ENCODE measurements at regions not wholly inside any gene's neighbourhood (a gene's known extent, or its start where the extent isn't known, plus 50 kb on each side); places are given as distances from the start of the nearest gene placed in this dataset.

- no peak for TF ChIP-seq CTCF (IDR thresholded peaks at IDR 0.05; ENCODE audit: low read length, missing control alignments)
- H3K4me3 ChIP-seq (replicated peaks; ENCODE audit: low read depth, low read length) = no peak overlapping the region
- no peak for DNase-seq (ENCODE audit: low read depth)
These were observed 117.9 kb upstream of the GPM6A start for GRCh38 chr4:175929932-175930331.

- TF ChIP-seq CTCF (IDR thresholded peaks at IDR 0.05; ENCODE audit: low read length, missing control alignments) = no peak
- DNase-seq (ENCODE audit: low read depth) = peak; percentile 8
- H3K4me3 ChIP-seq (replicated peaks; ENCODE audit: low read depth, low read length) = no peak overlapping the region
These were observed 118.4 kb upstream of the GPM6A start for GRCh38 chr4:175930471-175930870.

- no peak for DNase-seq (ENCODE audit: low read depth)
These were observed 120.1 kb upstream of the GPM6A start for GRCh38 chr4:175932116-175932515.

GRCh38 chr4:175934506-175934905 lies 122.4 kb upstream of the GPM6A start:
- H3K4me3 ChIP-seq (replicated peaks; ENCODE audit: low read depth, low read length) = no peak overlapping the region
- TF ChIP-seq CTCF (IDR thresholded peaks at IDR 0.05; ENCODE audit: low read length, missing control alignments) = no peak
- DNase-seq (ENCODE audit: low read depth) = no peak

More at GRCh38 chr4:175932116-175932515, 120.1 kb upstream of the GPM6A start:
- H3K4me3 ChIP-seq (replicated peaks; ENCODE audit: low read depth, low read length) = no peak overlapping the region
- no peak for TF ChIP-seq CTCF (IDR thresholded peaks at IDR 0.05; ENCODE audit: low read length, missing control alignments)

- H3K4me3 ChIP-seq (replicated peaks; ENCODE audit: low read depth, low read length) = no peak overlapping the region
- no peak for DNase-seq (ENCODE audit: low read depth)
- TF ChIP-seq CTCF (IDR thresholded peaks at IDR 0.05; ENCODE audit: low read length, missing control alignments) = no peak
These were observed 123.1 kb upstream of the GPM6A start for GRCh38 chr4:175935016-175935661.

GRCh38 chr4:175944126-175944910 lies 121.3 kb upstream of the WDR17 start:
- TF ChIP-seq CTCF (IDR thresholded peaks at IDR 0.05; ENCODE audit: low read length, missing control alignments) = no peak
- no peak overlapping the region for H3K4me3 ChIP-seq (replicated peaks; ENCODE audit: low read depth, low read length)
- no peak for DNase-seq (ENCODE audit: low read depth)
